ENCODE measurements at regions not wholly inside any gene's neighbourhood (a gene's known extent, or its start where the extent isn't known, plus 50 kb on each side); places are given as distances from the start of the nearest gene placed in this dataset.
"Not testable (repeated sequence)": the region's sequence is repeated elsewhere in the genome, so short reads cannot be mapped to it uniquely, and the experiment has no call there.

GRCh38 chr10:109343293-109343692, 580.0 kb downstream of the XPNPEP1 start:
- WGBS: 78% methylated on average over 1 of the region's 1 CpG
- H3K36me3 ChIP-seq (ENCODE audit: insufficient read depth): no peaks in the 10 kb centered on the region
- H3K27ac ChIP-seq (ENCODE audit: low read depth): no peak overlapping the region
- no peak overlapping the region for H3K4me3 ChIP-seq (ENCODE audit: low read depth, low read length)
- H3K4me1 ChIP-seq (ENCODE audit: insufficient read depth): no peaks in the 10 kb centered on the region
- no peak for DNase-seq (ENCODE audit: extremely low spot score)

- Histone ChIP-seq H3K4me3 (ENCODE audit: low read depth, low read length) (no peak overlapping the region), H3K27ac (ENCODE audit: low read depth) (no peak overlapping the region), H3K36me3 (ENCODE audit: insufficient read depth) (no peaks in the 10 kb centered on the region), H3K4me1 (ENCODE audit: insufficient read depth) (no peaks in the 10 kb centered on the region)
- no peak for DNase-seq (ENCODE audit: extremely low spot score)
These were observed 581.3 kb downstream of the XPNPEP1 start for GRCh38 chr10:109341986-109342385.

- DNase-seq (ENCODE audit: extremely low spot score): no peak
- 85% methylated on average over 3 of the region's 3 CpGs for whole genome bisulfite sequencing
- Histone ChIP-seq H3K27ac (ENCODE audit: low read depth) (no peak overlapping the region), H3K4me1 (ENCODE audit: insufficient read depth) (no peaks in the 10 kb centered on the region), H3K4me3 (ENCODE audit: low read depth, low read length) (no peak overlapping the region), H3K36me3 (ENCODE audit: insufficient read depth) (no peaks in the 10 kb centered on the region)
These were observed 595.3 kb downstream of the XPNPEP1 start for GRCh38 chr10:109328001-109328400.

GRCh38 chr10:109327266-109327665, 596.0 kb downstream of the XPNPEP1 start:
- DNase-seq (ENCODE audit: extremely low spot score): no peak

GRCh38 chr10:109324721-109325120, 598.6 kb downstream of the XPNPEP1 start:
- WGBS: 97% methylated on average over 3 of the region's 3 CpGs
- Histone ChIP-seq H3K4me1 (ENCODE audit: insufficient read depth) (no peaks in the 10 kb centered on the region), H3K27ac (ENCODE audit: low read depth) (no peak overlapping the region), H3K4me3 (ENCODE audit: low read depth, low read length) (no peak overlapping the region), H3K36me3 (ENCODE audit: insufficient read depth) (no peaks in the 10 kb centered on the region)
- no peak for DNase-seq (ENCODE audit: extremely low spot score)

More at GRCh38 chr10:109327266-109327665, 596.0 kb downstream of the XPNPEP1 start:
- Histone ChIP-seq H3K36me3 (ENCODE audit: insufficient read depth) (no peaks in the 10 kb centered on the region), H3K4me1 (ENCODE audit: insufficient read depth) (no peaks in the 10 kb centered on the region), H3K4me3 (ENCODE audit: low read depth, low read length) (no peak overlapping the region), H3K27ac (ENCODE audit: low read depth) (no peak overlapping the region)
- 89% methylated on average over 2 of the region's 2 CpGs for WGBS

- Histone ChIP-seq H3K36me3 (ENCODE audit: insufficient read depth) (no peaks in the 10 kb centered on the region), H3K4me1 (ENCODE audit: insufficient read depth) (no peaks in the 10 kb centered on the region), H3K27ac (ENCODE audit: low read depth) (no peak overlapping the region), H3K4me3 (ENCODE audit: low read depth, low read length) (no peak overlapping the region)
- 70% methylated on average over 3 of the region's 3 CpGs for WGBS
- DNase-seq (ENCODE audit: extremely low spot score): no peak
These were observed 605.5 kb downstream of the XPNPEP1 start for GRCh38 chr10:109317746-109318366.

- WGBS: 80% methylated on average over 3 of the region's 3 CpGs
- not testable (repeated sequence) for H3K27ac ChIP-seq (ENCODE audit: low read depth); H3K4me1 ChIP-seq (ENCODE audit: insufficient read depth); H3K36me3 ChIP-seq (ENCODE audit: insufficient read depth); DNase-seq (ENCODE audit: extremely low spot score); H3K4me3 ChIP-seq (ENCODE audit: low read depth, low read length)
These were observed 609.3 kb downstream of the XPNPEP1 start for GRCh38 chr10:109314016-109314415.

- not testable (repeated sequence) for DNase-seq (ENCODE audit: extremely low spot score); H3K4me1 ChIP-seq (ENCODE audit: insufficient read depth); H3K4me3 ChIP-seq (ENCODE audit: low read depth, low read length); H3K27ac ChIP-seq (ENCODE audit: low read depth); H3K36me3 ChIP-seq (ENCODE audit: insufficient read depth)
- 82% methylated on average over 4 of the region's 4 CpGs for WGBS
These were observed 610.8 kb downstream of the XPNPEP1 start for GRCh38 chr10:109312555-109312954.

GRCh38 chr10:109308971-109309370, 614.3 kb downstream of the XPNPEP1 start:
- no peak overlapping the region for H3K27ac ChIP-seq (ENCODE audit: low read depth)
- H3K4me1 ChIP-seq (ENCODE audit: insufficient read depth): no peaks in the 10 kb centered on the region
- no peak for DNase-seq (ENCODE audit: extremely low spot score)
- no peaks in the 10 kb centered on the region for H3K36me3 ChIP-seq (ENCODE audit: insufficient read depth)
- no peak overlapping the region for H3K4me3 ChIP-seq (ENCODE audit: low read depth, low read length)
- 77% methylated on average over 6 of the region's 6 CpGs for WGBS

- WGBS: 58% methylated on average over 5 of the region's 5 CpGs
- not testable (repeated sequence) for H3K27ac ChIP-seq (ENCODE audit: low read depth); H3K4me1 ChIP-seq (ENCODE audit: insufficient read depth)
These were observed 616.2 kb downstream of the XPNPEP1 start for GRCh38 chr10:109307102-109307501.

GRCh38 chr10:109306698-109307097, 616.6 kb downstream of the XPNPEP1 start:
- WGBS: 62% methylated on average over 5 of the region's 5 CpGs
- Histone ChIP-seq H3K27ac (ENCODE audit: low read depth) (no peak overlapping the region), H3K4me3 (ENCODE audit: low read depth, low read length) (no peak overlapping the region), H3K4me1 (ENCODE audit: insufficient read depth) (no peaks in the 10 kb centered on the region), H3K36me3 (ENCODE audit: insufficient read depth) (no peaks in the 10 kb centered on the region)
- DNase-seq (ENCODE audit: extremely low spot score): no peak

More at GRCh38 chr10:109307102-109307501, 616.2 kb downstream of the XPNPEP1 start:
- not testable (repeated sequence) for DNase-seq (ENCODE audit: extremely low spot score); H3K4me3 ChIP-seq (ENCODE audit: low read depth, low read length); H3K36me3 ChIP-seq (ENCODE audit: insufficient read depth)

- Histone ChIP-seq H3K27ac (ENCODE audit: low read depth) (no peak overlapping the region), H3K4me1 (ENCODE audit: insufficient read depth) (no peaks in the 10 kb centered on the region), H3K4me3 (ENCODE audit: low read depth, low read length) (no peak overlapping the region), H3K36me3 (ENCODE audit: insufficient read depth) (no peaks in the 10 kb centered on the region)
- 94% methylated on average over 3 of the region's 3 CpGs for WGBS
- no peak for DNase-seq (ENCODE audit: extremely low spot score)
These were observed 635.5 kb downstream of the XPNPEP1 start for GRCh38 chr10:109287858-109288257.

GRCh38 chr10:109282510-109282909, 640.8 kb downstream of the XPNPEP1 start:
- H3K4me3 ChIP-seq (ENCODE audit: low read depth, low read length): no peak overlapping the region
- no peak overlapping the region for H3K27ac ChIP-seq (ENCODE audit: low read depth)
- H3K36me3 ChIP-seq (ENCODE audit: insufficient read depth): no peaks in the 10 kb centered on the region
- H3K4me1 ChIP-seq (ENCODE audit: insufficient read depth): no peaks in the 10 kb centered on the region
- no peak for DNase-seq (ENCODE audit: extremely low spot score)

GRCh38 chr10:109281347-109281746, 642.0 kb downstream of the XPNPEP1 start:
- no peak overlapping the region for H3K27ac ChIP-seq (ENCODE audit: low read depth)
- H3K36me3 ChIP-seq (ENCODE audit: insufficient read depth): no peaks in the 10 kb centered on the region
- no peaks in the 10 kb centered on the region for H3K4me1 ChIP-seq (ENCODE audit: insufficient read depth)
- H3K4me3 ChIP-seq (ENCODE audit: low read depth, low read length): no peak overlapping the region
- 94% methylated on average over 1 of the region's 1 CpG for WGBS
- no peak for DNase-seq (ENCODE audit: extremely low spot score)

- no peaks in the 10 kb centered on the region for H3K36me3 ChIP-seq (ENCODE audit: insufficient read depth)
- WGBS: 93% methylated on average over 8 of the region's 8 CpGs
- H3K4me3 ChIP-seq (ENCODE audit: low read depth, low read length): no peak overlapping the region
- H3K4me1 ChIP-seq (ENCODE audit: insufficient read depth): no peaks in the 10 kb centered on the region
- no peak for DNase-seq (ENCODE audit: extremely low spot score)
- no peak overlapping the region for H3K27ac ChIP-seq (ENCODE audit: low read depth)
These were observed 642.5 kb downstream of the XPNPEP1 start for GRCh38 chr10:109280837-109281236.

Measured in urinary bladder (tissue), 3 donors.